DMS153 (cell line): ENCODE measurements at regions not wholly inside any gene's neighbourhood (a gene's known extent, or its start where the extent isn't known, plus 50 kb on each side); places are given as distances from the start of the nearest gene placed in this dataset.
"Not testable (repeated sequence)": the region's sequence is repeated elsewhere in the genome, so short reads cannot be mapped to it uniquely, and the experiment has no call there.

Experiments used
- DNase-seq: peaks from one replicate; lab custom pipeline; 2025; lab: John Stamatoyannopoulos, UW

GRCh38 chr6:56804996-56805395 is 149.9 kb upstream of the BEND6 start:
- no peak for DNase-seq

GRCh38 chr6:56803594-56803993 is 151.3 kb upstream of the BEND6 start:
- no peak for DNase-seq

GRCh38 chr6:56802584-56802983 is 152.3 kb upstream of the BEND6 start:
- peak; percentile 97 for DNase-seq

GRCh38 chr6:56799989-56800388 is 154.9 kb upstream of the BEND6 start:
- DNase-seq, result no peak

GRCh38 chr6:56798163-56798562 is 155.5 kb upstream of the DST start:
- DNase-seq, result peak; percentile 12

GRCh38 chr6:56796196-56796532 is 153.5 kb upstream of the DST start:
- DNase-seq, result no peak

- DNase-seq, result no peak
These were observed 152.9 kb upstream of the DST start for GRCh38 chr6:56795466-56796195.

GRCh38 chr6:56794421-56794820 is 151.7 kb upstream of the DST start:
- no peak for DNase-seq

- no peak for DNase-seq
These were observed 151.2 kb upstream of the DST start for GRCh38 chr6:56793938-56794337.

GRCh38 chr6:56790414-56790813 is 147.7 kb upstream of the DST start:
- DNase-seq, result no peak

- DNase-seq, result no peak
These were observed 147.2 kb upstream of the DST start for GRCh38 chr6:56789879-56790278.

- DNase-seq, result no peak
These were observed 146.7 kb upstream of the DST start for GRCh38 chr6:56789342-56789741.

- DNase-seq, result no peak
These were observed 144.5 kb upstream of the DST start for GRCh38 chr6:56787209-56787608.

- no peak for DNase-seq
These were observed 143.6 kb upstream of the DST start for GRCh38 chr6:56786256-56786655.

- DNase-seq, result not testable (repeated sequence)
These were observed 142.8 kb upstream of the DST start for GRCh38 chr6:56785536-56785935.

- not testable (repeated sequence) for DNase-seq
These were observed 137.4 kb upstream of the DST start for GRCh38 chr6:56780109-56780508.

- DNase-seq, result not testable (repeated sequence)
These were observed 135.8 kb upstream of the DST start for GRCh38 chr6:56778503-56778902.

GRCh38 chr6:56775498-56776166 is 132.9 kb upstream of the DST start:
- DNase-seq, result no peak

- DNase-seq, result no peak
These were observed 130.1 kb upstream of the DST start for GRCh38 chr6:56772737-56773184.

- DNase-seq, result no peak
These were observed 129.4 kb upstream of the DST start for GRCh38 chr6:56771929-56772607.

GRCh38 chr6:56771189-56771588 is 128.5 kb upstream of the DST start:
- DNase-seq, result no peak

GRCh38 chr6:56770011-56770520 is 127.4 kb upstream of the DST start:
- no peak for DNase-seq
